ENCODE measurements at regions not wholly inside any gene's neighbourhood (a gene's known extent, or its start where the extent isn't known, plus 50 kb on each side); places are given as distances from the start of the nearest gene placed in this dataset.

DNA sequence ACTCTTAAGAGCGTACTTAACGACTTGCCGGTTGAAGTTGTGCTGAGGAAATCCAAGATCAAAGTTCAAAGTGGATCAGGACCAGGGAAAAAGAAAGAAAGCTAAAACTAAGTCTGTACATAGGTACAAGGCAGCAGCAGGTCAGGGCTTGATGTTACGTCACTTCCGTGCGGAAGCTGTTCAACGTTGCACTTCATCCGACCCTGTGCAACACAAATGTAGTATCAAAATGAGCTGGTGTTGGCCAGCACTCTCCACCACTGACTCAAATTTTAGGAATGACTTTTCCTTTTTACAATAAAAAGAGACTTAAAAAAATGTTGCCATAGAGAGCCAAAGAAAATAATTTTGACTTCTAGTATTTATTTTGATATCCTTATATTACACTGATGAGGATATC lies 1315.4 kb downstream of the EFNB2 start (continued):
- TF ChIP-seq ZNF248 (tag by site-specific recombination; IDR thresholded peaks at IDR 0.05) (no peak), ZNF169 (tag by site-specific recombination; IDR thresholded peaks at IDR 0.05) (no peak), ZNF701 (tag by site-specific recombination; IDR thresholded peaks at IDR 0.05) (no peak), ZNF654 (tag by site-specific recombination; IDR thresholded peaks at IDR 0.05; ENCODE audit: low read depth) (no peak), ZNF670 (tag by site-specific recombination; IDR thresholded peaks at IDR 0.05; ENCODE audit: low read depth) (no peak)
- TF ChIP-seq, protein P1, sequence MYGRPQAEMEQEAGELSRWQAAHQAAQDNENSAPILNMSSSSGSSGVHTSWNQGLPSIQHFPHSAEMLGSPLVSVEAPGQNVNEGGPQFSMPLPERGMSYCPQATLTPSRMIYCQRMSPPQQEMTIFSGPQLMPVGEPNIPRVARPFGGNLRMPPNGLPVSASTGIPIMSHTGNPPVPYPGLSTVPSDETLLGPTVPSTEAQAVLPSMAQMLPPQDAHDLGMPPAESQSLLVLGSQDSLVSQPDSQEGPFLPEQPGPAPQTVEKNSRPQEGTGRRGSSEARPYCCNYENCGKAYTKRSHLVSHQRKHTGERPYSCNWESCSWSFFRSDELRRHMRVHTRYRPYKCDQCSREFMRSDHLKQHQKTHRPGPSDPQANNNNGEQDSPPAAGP (tag by site-specific recombination; IDR thresholded peaks at IDR 0.05), result no peak
- TF ChIP-seq, protein P2, sequence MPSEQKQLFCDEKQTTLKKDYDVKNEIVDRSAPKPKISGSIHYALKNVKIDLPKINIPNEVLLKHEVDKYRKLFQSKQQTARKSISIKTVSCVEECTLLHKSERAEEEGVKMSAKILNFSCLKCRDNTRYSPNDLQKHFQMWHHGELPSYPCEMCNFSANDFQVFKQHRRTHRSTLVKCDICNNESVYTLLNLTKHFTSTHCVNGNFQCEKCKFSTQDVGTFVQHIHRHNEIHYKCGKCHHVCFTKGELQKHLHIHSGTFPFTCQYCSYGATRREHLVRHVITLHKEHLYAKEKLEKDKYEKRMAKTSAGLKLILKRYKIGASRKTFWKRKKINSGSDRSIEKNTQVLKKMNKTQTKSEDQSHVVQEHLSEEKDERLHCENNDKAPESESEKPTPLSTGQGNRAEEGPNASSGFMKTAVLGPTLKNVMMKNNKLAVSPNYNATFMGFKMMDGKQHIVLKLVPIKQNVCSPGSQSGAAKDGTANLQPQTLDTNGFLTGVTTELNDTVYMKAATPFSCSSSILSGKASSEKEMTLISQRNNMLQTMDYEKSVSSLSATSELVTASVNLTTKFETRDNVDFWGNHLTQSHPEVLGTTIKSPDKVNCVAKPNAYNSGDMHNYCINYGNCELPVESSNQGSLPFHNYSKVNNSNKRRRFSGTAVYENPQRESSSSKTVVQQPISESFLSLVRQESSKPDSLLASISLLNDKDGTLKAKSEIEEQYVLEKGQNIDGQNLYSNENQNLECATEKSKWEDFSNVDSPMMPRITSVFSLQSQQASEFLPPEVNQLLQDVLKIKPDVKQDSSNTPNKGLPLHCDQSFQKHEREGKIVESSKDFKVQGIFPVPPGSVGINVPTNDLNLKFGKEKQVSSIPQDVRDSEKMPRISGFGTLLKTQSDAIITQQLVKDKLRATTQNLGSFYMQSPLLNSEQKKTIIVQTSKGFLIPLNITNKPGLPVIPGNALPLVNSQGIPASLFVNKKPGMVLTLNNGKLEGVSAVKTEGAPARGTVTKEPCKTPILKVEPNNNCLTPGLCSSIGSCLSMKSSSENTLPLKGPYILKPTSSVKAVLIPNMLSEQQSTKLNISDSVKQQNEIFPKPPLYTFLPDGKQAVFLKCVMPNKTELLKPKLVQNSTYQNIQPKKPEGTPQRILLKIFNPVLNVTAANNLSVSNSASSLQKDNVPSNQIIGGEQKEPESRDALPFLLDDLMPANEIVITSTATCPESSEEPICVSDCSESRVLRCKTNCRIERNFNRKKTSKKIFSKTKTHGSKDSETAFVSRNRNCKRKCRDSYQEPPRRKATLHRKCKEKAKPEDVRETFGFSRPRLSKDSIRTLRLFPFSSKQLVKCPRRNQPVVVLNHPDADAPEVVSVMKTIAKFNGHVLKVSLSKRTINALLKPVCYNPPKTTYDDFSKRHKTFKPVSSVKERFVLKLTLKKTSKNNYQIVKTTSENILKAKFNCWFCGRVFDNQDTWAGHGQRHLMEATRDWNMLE (tag by site-specific recombination; conservative IDR thresholded peaks at IDR 0.05; ENCODE audit: low read depth), result no peak

DNA sequence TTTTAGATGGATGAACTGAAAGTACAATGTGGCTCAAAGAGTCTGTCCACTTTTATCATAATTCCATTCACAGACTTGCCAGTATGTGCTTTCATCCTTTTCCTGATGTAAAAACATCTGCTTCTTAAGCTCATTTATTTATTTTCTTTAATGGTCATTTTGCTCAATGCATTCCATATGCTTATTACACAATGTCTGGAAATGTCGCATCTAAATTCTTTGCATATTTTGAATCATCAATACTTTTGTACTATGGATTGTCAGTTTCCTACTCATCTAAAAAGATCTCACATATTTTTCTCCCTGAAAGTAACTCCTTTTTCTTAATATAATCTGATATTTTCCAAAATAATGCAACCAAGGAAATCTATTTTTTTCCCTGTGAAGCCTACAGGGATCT lies 1315.8 kb downstream of the EFNB2 start:
- H3K36me3 ChIP-seq (ENCODE audit: control insufficient read depth in 2 of 2, insufficient read depth in 1 of 2, low read length in 2 of 2), result no peaks in the 10 kb centered on the region
- no peak overlapping the region for H3K4me3 ChIP-seq (ENCODE audit: low read depth, low read length)
- no peaks in the 10 kb centered on the region for H3K9me3 ChIP-seq (ENCODE audit: control insufficient read depth, insufficient read depth, low read depth, low read length)
- POLR2A ChIA-PET, result no interaction called here
- CTCF ChIA-PET, result no interaction called here
- TF ChIP-seq ZNF521 (tag by site-specific recombination; IDR thresholded peaks at IDR 0.05), result no peak
- TF ChIP-seq, protein P3, sequence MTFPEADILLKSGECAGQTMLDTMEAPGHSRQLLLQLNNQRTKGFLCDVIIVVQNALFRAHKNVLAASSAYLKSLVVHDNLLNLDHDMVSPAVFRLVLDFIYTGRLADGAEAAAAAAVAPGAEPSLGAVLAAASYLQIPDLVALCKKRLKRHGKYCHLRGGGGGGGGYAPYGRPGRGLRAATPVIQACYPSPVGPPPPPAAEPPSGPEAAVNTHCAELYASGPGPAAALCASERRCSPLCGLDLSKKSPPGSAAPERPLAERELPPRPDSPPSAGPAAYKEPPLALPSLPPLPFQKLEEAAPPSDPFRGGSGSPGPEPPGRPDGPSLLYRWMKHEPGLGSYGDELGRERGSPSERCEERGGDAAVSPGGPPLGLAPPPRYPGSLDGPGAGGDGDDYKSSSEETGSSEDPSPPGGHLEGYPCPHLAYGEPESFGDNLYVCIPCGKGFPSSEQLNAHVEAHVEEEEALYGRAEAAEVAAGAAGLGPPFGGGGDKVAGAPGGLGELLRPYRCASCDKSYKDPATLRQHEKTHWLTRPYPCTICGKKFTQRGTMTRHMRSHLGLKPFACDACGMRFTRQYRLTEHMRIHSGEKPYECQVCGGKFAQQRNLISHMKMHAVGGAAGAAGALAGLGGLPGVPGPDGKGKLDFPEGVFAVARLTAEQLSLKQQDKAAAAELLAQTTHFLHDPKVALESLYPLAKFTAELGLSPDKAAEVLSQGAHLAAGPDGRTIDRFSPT (tag by site-specific recombination; IDR thresholded peaks at IDR 0.05), result no peak
- no peak for TF ChIP-seq ZNF133 (tag by site-specific recombination; IDR thresholded peaks at IDR 0.05)
- no peak for TF ChIP-seq RBAK (tag by site-specific recombination; IDR thresholded peaks at IDR 0.05)
- H3K27ac ChIP-seq (ENCODE audit: extremely low read depth, low read depth, low read length), result no peak overlapping the region
- H3K4me1 ChIP-seq (ENCODE audit: control insufficient read depth, insufficient read depth, low read length), result no peaks in the 10 kb centered on the region

DNA sequence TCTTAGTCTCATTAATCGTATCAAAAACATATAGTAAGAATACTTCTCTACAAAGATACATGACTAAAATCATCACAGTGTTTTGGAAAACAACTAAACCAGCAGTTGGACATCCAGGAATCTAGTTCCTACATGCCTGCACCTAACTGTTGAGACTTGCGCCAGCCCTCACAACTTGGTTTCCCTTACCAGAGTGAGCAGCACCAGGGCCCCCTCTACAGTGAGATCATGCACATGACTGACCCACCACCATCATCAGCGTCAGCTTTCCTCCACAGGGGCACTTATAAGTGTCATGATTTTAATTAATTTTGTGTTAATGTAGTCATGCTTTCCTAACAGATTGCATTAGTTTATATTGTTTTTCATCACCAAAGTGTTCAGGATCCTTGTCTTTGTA lies 1322.0 kb downstream of the EFNB2 start:
- ChIA-PET CTCF (no interaction called here), POLR2A (no interaction called here)
- Histone ChIP-seq H3K9me3 (ENCODE audit: control insufficient read depth, insufficient read depth, low read depth, low read length) (no peaks in the 10 kb centered on the region), H3K4me3 (ENCODE audit: low read depth, low read length) (no peak overlapping the region), H3K36me3 (ENCODE audit: control insufficient read depth in 2 of 2, insufficient read depth in 1 of 2, low read length in 2 of 2) (no peaks in the 10 kb centered on the region), H3K4me1 (ENCODE audit: control insufficient read depth, insufficient read depth, low read length) (no peaks in the 10 kb centered on the region), H3K27ac (ENCODE audit: extremely low read depth, low read depth, low read length) (no peak overlapping the region)
- TF ChIP-seq, protein P4, sequence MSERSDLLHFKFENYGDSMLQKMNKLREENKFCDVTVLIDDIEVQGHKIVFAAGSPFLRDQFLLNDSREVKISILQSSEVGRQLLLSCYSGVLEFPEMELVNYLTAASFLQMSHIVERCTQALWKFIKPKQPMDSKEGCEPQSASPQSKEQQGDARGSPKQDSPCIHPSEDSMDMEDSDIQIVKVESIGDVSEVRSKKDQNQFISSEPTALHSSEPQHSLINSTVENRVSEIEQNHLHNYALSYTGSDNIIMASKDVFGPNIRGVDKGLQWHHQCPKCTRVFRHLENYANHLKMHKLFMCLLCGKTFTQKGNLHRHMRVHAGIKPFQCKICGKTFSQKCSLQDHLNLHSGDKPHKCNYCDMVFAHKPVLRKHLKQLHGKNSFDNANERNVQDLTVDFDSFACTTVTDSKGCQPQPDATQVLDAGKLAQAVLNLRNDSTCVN (tag by site-specific recombination; optimal IDR thresholded peaks at IDR 0.05), result no peak
- TF ChIP-seq, protein P5, sequence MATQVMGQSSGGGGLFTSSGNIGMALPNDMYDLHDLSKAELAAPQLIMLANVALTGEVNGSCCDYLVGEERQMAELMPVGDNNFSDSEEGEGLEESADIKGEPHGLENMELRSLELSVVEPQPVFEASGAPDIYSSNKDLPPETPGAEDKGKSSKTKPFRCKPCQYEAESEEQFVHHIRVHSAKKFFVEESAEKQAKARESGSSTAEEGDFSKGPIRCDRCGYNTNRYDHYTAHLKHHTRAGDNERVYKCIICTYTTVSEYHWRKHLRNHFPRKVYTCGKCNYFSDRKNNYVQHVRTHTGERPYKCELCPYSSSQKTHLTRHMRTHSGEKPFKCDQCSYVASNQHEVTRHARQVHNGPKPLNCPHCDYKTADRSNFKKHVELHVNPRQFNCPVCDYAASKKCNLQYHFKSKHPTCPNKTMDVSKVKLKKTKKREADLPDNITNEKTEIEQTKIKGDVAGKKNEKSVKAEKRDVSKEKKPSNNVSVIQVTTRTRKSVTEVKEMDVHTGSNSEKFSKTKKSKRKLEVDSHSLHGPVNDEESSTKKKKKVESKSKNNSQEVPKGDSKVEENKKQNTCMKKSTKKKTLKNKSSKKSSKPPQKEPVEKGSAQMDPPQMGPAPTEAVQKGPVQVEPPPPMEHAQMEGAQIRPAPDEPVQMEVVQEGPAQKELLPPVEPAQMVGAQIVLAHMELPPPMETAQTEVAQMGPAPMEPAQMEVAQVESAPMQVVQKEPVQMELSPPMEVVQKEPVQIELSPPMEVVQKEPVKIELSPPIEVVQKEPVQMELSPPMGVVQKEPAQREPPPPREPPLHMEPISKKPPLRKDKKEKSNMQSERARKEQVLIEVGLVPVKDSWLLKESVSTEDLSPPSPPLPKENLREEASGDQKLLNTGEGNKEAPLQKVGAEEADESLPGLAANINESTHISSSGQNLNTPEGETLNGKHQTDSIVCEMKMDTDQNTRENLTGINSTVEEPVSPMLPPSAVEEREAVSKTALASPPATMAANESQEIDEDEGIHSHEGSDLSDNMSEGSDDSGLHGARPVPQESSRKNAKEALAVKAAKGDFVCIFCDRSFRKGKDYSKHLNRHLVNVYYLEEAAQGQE (tag by site-specific recombination; IDR thresholded peaks at IDR 0.05), result no peak
- no peak for TF ChIP-seq ZNF521 (tag by site-specific recombination; IDR thresholded peaks at IDR 0.05)
- TF ChIP-seq, protein P1 (tag by site-specific recombination; IDR thresholded peaks at IDR 0.05), result no peak
- no peak for TF ChIP-seq ZNF138 (tag by site-specific recombination; IDR thresholded peaks at IDR 0.05; ENCODE audit: borderline replicate concordance)
- TF ChIP-seq, protein P6, sequence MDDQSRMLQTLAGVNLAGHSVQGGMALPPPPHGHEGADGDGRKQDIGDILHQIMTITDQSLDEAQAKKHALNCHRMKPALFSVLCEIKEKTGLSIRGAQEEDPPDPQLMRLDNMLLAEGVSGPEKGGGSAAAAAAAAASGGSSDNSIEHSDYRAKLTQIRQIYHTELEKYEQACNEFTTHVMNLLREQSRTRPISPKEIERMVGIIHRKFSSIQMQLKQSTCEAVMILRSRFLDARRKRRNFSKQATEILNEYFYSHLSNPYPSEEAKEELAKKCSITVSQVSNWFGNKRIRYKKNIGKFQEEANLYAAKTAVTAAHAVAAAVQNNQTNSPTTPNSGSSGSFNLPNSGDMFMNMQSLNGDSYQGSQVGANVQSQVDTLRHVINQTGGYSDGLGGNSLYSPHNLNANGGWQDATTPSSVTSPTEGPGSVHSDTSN (CRISPR knock-in tag; IDR thresholded peaks at IDR 0.05), result no peak
- no peak for TF ChIP-seq SCRT2 (tag by site-specific recombination; IDR thresholded peaks at IDR 0.05)
- TF ChIP-seq ZFP37 (tag by site-specific recombination; IDR thresholded peaks at IDR 0.05), result no peak
